Left cardiac atrium (tissue), 4 donors: ENCODE measurements at regions not wholly inside any gene's neighbourhood (a gene's known extent, or its start where the extent isn't known, plus 50 kb on each side); places are given as distances from the start of the nearest gene placed in this dataset.

ENCODE experiments used
- ATAC-seq, 2 donors: fragments of 200-7000 bp; cut with Tn5 transposase; one replicate each; pipeline ENCODE4 v1.9.1; 2020; ENCODE audit warnings: mild to moderate bottlenecking in 2 of 2, moderate library complexity in 2 of 2
- DNase-seq: peaks from one replicate; pipeline ENCODE4 v3.0.0-alpha.2; 2020
- intact Hi-C, 2 donors: fragments of 100-400 bp; cut with DNase I; formaldehyde crosslinking; loops; one replicate each; pipeline versions ENCODE4 v1.14.1 to v1.15.1; 2022 to 2023
- donor health status: DM: no; HTN: yes; CAD: no.
- donor health status: DM: no; HTN: yes; CAD: no; lungs with severe emphysema.
- donor health status: DM: yes; HTN: yes; CAD: no.
- donor health status: Dilated cardiomyopathy.

GRCh38 chr2:196367633-196368032 is 196.3 kb upstream of the STK17B start:
- ATAC-seq (no peak), DNase-seq (no peak)
- intact Hi-C loops = no loop called here

DNA sequence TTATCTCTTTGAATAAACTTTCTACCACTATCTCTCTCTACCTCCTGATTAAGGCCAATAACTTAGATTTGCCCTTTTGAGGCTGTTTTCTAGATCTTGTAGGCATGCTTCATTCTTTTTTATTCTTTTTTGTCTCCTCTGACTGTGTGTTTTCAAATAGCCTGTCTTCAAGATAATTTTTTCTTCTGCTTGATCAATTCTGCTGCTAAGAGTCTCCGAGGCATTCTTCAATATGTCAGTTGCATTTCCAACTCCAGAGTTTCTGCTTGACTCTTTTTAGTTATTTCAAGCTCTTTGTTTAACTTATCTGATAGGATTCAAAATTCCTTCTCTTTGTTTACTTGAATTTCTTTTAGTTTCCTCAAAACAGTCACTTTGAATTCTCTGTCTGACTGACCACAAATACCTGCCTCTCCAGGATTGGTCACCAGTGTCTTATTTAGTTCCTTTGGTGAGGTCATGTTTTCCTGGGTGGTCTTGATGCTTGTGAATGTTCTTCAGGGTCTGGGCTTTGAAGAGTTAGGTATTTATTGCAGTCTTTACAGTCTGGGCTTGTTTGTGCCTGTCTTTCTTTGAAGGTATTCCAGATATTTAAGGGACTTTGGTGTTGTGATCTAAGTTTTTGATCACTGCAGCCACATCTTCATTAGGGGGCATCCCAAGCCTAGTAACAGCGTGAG is 197.3 kb upstream of the STK17B start:
- no peak for DNase-seq
- intact Hi-C loops = no loop called here
- ATAC-seq = no peak

DNA sequence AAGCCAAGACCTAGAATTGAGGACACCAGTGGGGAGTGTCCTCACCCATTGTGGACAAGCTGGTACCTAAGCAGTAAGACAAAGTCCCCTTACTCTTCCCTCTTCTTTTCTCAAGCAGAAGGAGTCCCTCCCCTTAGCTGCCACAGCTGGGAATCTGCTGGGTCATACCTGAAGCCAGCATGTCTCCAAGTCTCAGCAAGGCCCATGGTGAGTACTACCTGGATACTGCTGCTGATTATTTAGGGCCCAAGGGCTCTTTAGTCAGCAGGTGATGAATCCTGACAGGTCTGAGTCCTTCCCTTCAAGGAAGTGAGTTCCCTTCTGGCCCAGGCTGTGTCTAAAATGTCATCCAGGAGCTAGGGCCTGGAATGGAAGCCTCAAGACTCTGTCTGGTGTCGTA is 198.6 kb upstream of the STK17B start:
- intact Hi-C loops = no loop called here
- no peak for ATAC-seq
- no peak for DNase-seq

DNA sequence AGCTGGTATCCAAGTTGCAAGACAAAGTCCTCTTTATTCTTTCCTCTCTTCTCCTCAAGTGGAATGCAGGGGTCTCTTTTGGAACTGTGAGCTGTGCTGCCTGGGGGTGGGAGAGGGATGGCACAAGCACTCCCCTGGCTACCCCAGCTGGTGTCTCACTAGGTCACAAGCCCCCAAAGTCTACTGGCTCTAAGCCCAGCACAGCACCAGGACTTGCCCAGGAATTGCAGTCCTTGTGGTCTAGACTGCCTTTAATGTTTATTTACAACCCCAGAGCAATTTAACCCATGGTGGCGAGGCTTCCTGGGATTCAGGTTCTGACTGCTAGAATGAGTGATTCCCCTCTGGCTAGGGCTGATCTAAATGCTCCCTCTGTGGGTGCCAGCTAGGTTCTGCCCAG is 199.0 kb upstream of the STK17B start:
- intact Hi-C loops = no loop called here
- DNase-seq = no peak
- ATAC-seq = no peak

GRCh38 chr2:196372276-196372809 is 201.0 kb upstream of the STK17B start:
- DNase-seq = no peak
- ATAC-seq = no peak
- intact Hi-C loops = no loop called here

- ATAC-seq = peak; percentile 59 to 82
- intact Hi-C loops = no loop called here
- DNase-seq = peak; percentile 14
Observed at GRCh38 chr2:196372811-196373664, 201.7 kb upstream of the STK17B start.

DNA sequence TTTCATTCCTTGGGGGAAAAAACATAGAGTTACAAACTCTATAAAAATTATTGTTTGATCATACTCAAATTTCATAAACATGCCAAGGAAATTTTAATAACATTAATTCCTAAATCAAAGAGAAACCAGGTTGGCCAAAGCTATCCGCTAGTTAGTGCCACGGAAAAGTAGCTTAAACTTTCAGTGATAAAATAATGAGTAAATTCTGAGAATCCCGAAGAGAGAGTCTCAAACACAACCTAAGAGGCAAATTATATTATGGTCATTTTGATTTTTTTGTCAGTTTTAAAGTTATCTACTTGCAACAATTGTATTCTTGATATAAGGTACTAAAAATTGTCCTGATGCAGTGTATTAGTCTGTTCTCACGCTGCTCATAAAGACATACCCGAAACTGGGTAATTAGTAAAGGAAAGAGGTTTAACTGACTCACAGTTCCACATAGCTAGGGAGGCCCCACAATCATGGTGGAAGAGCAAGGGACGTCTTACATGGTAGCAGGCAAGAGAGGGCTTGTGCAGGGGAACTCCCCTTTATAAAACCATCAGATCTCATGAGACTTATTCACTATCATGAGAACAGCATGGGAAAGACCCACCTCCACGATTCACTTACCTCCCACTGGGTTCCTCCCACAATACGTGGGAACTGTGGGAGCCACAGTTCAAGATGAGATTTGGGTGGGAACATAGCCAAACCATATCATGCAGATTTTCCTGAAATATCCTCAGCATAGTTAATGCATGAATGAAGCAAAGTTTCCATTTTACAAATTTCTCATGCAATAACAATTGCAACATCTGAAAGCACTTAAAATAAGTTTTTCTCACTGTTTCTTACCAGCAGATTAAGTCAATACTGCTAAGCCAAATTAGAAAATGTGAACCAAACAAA is 205.9 kb upstream of the STK17B start:
- intact Hi-C loops = no loop called here
- ATAC-seq = no peak

GRCh38 chr2:196379600-196379999 is 208.2 kb upstream of the STK17B start:
- ATAC-seq (no peak), DNase-seq (no peak)
- intact Hi-C loops = no loop called here

More for the DNA sequence above, 205.9 kb upstream of the STK17B start:
- no peak for DNase-seq

- DNase-seq (no peak), ATAC-seq (no peak)
- intact Hi-C loops = no loop called here
Observed at GRCh38 chr2:196380098-196380497, 208.7 kb upstream of the STK17B start.

DNA sequence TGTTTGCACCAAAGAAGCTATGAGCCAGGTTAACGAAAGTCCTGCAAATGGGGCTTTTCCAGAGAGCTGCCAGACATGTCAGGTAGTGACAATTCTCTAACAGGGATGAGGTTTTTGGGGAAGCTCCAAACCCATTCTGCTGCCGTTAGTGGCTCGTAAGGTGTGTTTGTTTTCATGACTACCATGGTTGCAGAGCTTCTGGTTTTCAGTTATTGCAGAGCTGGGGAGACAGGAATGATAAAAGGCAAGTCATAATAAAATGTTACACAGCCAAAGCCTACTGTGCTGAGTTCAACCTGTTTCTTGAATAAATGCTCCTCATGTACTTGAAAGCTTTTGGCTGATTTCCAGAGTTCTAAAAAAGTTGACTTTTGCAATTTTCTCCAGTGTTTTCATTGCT is 209.2 kb upstream of the STK17B start:
- DNase-seq (no peak), ATAC-seq (peak in 1 of 2 donors; percentile 50)
- intact Hi-C loops = no loop called here

DNA sequence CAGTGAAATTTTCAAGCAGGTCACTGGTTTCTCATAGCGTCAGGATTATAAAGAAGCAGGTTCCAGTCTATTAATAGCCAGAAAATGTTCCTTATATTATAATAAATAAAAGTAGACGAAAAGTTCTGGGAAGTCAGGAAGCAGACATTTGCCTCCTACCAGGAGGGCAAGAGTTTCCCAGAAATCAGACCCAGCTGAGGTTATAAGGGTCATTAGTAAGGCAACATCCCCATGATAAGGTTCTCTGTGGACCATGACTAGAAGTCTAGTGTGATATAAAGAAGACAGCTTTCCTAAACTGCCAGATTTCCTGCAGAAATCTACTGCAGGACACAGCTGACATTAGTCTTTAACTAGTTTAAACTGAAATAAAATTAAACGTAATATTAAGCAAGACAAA is 210.1 kb upstream of the STK17B start:
- intact Hi-C loops = no loop called here
- DNase-seq (no peak), ATAC-seq (no peak)

DNA sequence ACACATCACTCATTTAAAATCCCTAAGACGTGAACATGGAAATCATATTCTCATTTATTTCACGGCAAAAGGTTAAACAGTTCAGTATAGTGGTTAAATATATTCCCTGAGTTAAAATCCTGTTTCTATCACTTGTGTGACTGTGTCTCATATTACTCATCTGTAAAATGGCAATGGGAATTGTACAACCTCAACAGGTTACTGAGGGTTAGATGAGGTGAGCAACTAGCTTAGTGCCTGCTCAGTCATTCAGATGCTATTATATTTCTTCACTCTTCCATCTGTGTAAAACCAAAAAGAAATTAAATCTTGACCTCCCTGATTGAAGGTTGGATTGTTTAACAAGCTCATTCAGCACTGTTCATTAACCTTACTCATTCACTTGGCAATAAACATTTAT is 212.4 kb upstream of the STK17B start:
- intact Hi-C loops = no loop called here
- ATAC-seq (no peak), DNase-seq (no peak)

DNA sequence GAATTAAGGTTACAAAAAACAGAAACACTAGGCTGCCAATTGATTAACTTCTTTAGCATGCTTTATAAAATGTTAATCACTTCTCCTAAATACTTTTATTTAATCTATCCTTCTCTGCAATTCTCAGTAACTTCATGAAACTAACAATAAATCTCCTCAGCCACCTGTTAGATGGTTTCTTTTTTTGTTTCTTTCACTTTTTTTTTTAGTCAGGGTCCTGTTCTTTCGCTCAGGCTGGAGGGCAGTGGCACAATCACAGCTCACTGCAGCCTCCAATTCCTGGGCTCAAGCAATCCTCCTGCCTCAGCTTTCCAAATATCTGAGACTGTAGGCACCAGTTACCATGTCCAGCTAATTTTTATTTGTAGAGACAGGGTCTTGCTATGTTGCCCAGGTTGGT is 213.4 kb upstream of the STK17B start:
- intact Hi-C loops = no loop called here
- ATAC-seq = no peak
- no peak for DNase-seq

DNA sequence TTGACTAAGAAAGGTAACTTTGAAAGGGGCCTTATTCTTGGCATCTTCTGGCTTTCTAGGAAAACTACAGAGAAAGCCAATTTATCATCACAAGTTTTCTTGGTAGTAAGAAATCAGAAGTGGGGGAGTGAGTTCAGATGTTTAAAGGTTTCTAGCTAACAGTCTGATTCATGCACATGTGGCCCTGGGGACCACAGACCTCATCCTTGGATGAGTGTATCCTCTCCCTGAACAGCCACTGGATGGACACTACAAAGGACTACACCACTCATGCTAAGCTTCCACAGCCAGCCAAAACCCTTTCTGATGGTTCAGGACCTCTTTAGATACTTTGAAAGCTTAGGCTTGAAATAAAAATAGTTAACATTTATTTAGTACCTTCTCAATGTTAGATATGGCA is 218.3 kb upstream of the STK17B start:
- intact Hi-C loops = no loop called here
- no peak for DNase-seq
- no peak for ATAC-seq

- intact Hi-C loops = no loop called here
- DNase-seq = no peak
- ATAC-seq = no peak
Observed at GRCh38 chr2:196390243-196391148, 219.1 kb upstream of the STK17B start.

GRCh38 chr2:196391149-196391479 is 219.7 kb upstream of the STK17B start:
- DNase-seq (no peak), ATAC-seq (no peak)
- intact Hi-C loops = no loop called here

DNA sequence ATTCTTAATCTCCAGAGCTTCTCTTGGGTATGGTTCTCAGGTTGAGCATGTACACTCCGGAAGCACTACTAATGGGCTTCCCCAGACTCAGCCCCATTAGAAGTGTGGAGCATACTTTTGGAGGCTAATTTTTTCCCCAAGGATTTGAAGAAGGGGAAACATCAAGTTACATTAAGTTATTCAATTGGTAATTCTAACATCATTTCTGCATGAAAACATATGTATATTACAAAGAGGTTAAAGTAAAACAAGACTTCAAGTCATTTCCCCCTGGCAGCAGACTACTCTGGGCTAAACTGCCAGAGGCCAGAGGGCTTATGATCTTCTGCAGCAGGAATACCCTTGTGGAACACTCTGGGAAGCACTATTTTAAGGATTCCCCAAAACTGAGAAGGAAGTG is 227.7 kb upstream of the STK17B start:
- intact Hi-C loops = no loop called here
- DNase-seq (no peak), ATAC-seq (peak in 1 of 2 donors; percentile 14)

- ATAC-seq (peak; percentile 87 to 95), DNase-seq (no peak)
- intact Hi-C loops = no loop called here
Observed at GRCh38 chr2:196399722-196400691, 228.6 kb upstream of the STK17B start.
